C4-2B (cell line): ENCODE measurements at regions not wholly inside any gene's neighbourhood (a gene's known extent, or its start where the extent isn't known, plus 50 kb on each side); places are given as distances from the start of the nearest gene placed in this dataset.

Source experiments
- CTCF ChIP-seq: fragments of 450-650 bp; conservative IDR thresholded peaks from 2 replicates; pipeline ENCODE4 v1.5.1; 2017; ENCODE audit warnings: mild to moderate bottlenecking
- ZFX ChIP-seq: fragments of 450-650 bp; IDR thresholded peaks from 2 replicates; pipeline ENCODE4 v1.6.1; 2017

GRCh38 chr16:65604771-65605170 lies 482.9 kb upstream of the CDH11 start:
- TF ChIP-seq CTCF (no peak), ZFX (no peak)
